OCI-M2 (cell line): ENCODE measurements at regions not wholly inside any gene's neighbourhood (a gene's known extent, or its start where the extent isn't known, plus 50 kb on each side); places are given as distances from the start of the nearest gene placed in this dataset.

Source experiments
- DNase-seq: peaks from one replicate; lab custom pipeline; 2025; ENCODE audit not compliant: unreplicated experiment; lab: John Stamatoyannopoulos, UW

DNA sequence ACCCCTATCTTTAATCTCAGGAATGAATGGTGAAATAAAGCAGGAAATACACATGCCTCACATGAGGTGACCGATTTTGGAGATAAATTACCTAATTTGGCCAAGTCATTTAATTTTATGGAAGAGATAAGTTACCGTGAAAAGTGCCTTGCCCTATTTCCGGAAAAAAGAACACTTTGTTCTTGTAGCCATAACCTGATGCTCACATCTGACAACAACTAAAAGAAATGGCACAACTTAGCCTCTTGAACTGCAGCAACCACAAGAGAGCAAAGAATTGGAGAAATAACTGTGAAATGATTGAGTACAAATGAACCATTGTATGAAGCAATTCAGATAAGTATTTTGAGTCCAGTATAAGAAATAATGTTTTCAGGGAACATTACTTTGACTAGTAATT, 628.1 kb upstream of the TYRP1 start:
- DNase-seq, result no peak

GRCh38 chr9:12065686-12066085, 627.5 kb upstream of the TYRP1 start:
- DNase-seq, result no peak

GRCh38 chr9:12066455-12067035, 626.6 kb upstream of the TYRP1 start:
- DNase-seq, result no peak

DNA sequence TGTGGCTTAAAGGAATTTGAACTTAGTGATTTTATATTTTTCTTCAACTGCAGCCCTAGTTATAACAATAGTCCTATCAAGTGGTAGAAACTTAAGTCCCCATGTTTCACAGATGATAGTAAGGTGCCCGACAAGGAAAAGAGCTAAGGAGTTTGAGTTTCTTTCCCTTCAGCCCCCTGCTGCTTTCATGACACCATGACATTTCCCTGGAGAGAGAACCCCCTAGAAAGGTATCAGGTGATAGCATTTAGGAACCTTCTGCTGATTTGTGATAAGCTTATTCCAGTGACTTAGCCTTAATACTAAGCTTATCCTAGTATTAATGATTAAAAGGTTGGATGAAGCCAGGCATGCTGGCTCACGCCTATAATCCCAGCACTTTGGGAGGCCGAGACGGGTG, 623.8 kb upstream of the TYRP1 start:
- no peak for DNase-seq

DNA sequence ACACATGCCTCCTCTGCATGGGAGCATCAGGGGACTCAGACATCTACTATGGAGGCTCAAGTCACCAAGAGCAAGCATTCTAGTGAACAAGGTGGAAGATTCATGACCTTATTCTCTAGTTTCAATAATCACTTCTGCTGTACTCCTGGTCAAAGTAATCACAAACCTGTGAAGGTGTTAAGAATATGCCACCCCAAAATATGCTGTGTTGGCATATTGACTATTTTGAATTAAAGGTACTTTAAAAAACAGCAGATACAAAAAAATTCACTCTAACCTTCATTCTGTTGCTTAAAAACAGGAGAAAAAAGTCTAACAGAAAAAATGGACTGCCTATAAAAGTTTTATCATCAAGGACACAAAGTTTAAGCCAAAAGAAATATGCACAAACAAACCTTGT, 607.8 kb upstream of the TYRP1 start:
- DNase-seq, result no peak

GRCh38 chr9:12091865-12092527, 601.2 kb upstream of the TYRP1 start:
- no peak for DNase-seq

DNA sequence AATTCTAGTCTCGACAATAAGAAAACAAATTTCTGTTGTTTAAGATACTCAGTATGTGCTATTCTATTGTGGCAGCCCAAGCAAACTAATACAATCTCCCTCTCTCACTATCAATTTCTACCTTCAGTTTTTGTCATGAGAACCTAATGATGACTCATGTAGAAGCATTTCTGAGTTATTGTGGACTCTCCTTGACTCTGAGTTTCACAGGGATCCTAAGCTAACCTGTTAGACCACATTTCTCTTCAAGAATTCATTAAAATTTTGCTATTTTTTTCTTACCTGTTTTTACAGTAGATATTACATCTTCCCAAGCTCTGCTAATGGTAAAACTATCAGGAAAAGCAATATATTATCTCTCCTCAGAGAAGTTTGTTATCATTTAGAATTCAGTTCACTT, 599.1 kb upstream of the TYRP1 start:
- no peak for DNase-seq

DNA sequence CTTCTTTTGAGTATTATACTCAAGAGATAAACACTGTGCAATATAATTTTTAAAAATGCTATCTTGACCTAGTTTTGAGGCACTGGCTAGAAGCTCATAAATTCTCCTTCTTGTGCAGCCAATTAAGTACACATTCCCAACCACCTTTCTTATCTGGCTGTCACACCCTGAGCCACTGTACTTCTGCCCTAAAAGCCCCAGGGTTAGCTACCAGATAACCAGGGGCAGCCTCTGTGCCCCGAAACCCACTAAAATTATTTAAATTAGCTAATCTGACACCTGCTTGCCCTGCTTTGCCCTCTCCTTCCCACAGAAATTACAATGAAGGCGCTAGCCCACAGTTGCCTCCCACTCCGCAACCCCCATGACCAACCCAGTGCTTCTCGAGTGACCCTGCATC, 597.3 kb upstream of the TYRP1 start:
- no peak for DNase-seq

DNA sequence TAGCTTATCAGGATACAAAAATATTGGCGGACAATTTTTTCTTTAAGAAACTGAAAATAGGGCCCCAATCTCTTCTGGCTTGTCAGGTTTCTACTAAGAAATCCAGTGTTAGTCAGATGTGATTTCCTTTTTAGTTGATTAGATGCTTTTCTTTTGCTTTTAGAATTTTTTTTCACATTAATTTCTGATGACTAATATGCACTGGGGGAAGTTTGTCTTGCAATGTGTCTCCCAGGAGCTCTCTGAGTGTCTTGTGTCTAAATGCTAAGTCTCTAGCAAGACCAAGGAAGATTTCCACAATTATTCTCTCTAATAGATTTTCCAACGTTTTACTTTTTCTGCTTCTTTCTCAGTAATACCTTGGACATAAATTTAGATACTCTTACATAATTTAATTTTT, 559.8 kb upstream of the TYRP1 start:
- DNase-seq, result no peak

GRCh38 chr9:12141422-12141821, 551.8 kb upstream of the TYRP1 start:
- no peak for DNase-seq

DNA sequence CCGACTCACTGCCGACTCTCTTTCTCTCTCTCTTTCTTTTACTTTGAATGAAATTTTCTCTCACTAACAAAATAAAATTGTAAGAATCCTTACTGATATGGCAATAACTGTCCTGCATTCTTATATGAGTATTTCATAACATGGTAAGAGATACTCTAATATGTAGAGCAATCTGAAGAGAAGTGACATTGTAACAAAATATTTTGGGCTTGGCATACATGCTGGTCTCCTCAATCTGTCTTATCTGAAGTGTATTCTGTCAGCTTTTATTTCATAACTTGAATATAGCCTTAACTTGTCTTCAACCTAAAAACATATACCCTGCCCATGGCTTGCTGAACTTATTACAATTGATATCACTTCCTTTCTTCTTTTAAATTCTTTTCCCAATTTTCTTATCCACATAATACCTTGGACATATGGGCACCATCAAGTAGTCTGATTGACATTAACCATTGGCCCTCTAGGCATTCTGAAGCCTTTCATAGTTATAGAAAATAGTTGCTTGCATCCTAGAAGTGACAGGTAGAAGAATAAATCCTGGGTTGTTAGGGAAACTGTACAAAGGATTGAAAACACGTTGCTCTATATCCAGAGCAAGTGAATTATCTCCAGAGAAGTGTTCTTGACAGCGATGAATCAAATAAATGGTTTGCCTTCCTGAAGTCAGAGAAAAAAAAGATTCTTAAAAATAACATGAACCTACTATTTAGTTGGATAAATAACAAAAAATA, 537.6 kb upstream of the TYRP1 start:
- DNase-seq, result no peak

DNA sequence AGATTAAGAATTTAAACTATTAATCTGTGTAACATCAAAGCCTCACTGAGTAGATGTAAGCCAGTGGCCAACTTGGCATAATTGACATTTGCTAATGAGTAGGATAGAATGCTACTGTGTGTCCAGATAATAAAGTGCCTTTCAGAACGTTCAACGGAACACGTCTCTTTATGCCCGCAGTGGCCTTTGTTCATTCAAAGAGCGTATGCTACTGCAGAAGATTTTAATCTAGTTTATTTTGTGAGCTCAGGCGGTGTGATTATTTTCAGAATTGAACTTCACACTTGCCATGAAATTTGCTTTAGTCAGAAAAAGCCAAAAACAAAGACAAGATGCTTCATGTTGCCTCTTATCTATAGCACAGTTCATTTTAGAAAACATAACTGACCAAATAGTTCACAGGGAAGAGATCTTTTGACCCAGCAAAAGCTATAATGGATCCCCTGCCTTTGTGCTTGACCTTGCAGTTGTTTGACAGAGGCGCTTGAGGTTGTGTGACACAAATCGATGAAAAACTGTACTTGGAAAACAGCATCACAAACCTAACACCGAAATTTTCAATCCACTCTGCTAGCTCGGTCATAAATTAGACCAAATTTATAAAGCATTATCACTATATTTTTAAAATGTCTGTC, 530.9 kb upstream of the TYRP1 start:
- no peak for DNase-seq

DNA sequence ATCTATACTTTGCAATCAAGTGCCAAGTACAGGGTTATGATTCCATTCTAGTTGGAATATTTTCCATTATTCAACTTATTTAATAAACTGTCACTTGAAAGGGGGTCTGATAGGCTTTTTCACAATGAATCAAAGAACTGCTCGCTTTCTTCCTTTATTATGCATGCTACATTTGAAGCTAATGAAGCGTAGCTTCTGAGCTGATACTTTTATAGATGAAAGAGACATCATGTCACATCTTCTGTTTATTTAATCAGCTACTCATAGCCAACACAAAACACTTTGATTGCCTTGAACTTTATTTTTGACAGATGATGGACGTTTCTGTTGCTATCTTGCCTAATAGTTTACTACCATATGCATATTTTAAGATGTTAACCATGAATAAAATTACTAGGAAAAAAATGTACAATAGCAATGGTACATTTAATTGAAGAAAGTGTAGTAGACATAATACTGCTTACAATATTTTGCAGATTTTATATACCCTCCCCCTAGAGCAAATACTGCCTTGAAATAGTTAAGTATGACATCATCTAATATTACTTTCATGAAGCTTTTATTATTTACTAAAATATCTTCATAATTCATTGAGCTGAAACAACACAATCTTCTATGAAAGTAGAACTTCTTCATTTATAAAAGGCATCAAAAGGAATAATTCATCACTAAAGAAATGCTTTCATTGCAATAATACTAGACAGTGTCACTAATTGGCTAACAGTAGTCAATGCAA, 529.3 kb upstream of the TYRP1 start:
- no peak for DNase-seq

- DNase-seq, result no peak
Observed at GRCh38 chr9:12166518-12166917, 526.7 kb upstream of the TYRP1 start.

DNA sequence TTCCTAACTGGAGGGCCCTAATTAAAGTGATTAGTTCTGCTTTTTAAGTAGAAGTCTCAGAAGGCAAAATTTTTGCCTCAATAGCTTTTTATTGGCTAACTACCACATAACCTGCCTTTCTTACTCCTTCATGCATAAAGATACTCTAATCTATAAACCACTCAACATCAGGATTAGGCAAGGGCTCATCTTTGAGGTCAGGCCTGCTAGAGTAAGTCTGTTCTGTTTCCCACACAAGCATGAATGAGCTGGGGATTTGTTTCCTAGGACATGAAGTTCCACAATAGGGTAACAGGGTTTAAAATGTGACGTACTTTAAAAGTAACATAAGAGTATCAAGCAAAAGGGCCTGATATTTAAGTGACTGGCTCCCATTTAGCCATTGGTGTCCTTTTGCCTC, 522.7 kb upstream of the TYRP1 start:
- no peak for DNase-seq

DNA sequence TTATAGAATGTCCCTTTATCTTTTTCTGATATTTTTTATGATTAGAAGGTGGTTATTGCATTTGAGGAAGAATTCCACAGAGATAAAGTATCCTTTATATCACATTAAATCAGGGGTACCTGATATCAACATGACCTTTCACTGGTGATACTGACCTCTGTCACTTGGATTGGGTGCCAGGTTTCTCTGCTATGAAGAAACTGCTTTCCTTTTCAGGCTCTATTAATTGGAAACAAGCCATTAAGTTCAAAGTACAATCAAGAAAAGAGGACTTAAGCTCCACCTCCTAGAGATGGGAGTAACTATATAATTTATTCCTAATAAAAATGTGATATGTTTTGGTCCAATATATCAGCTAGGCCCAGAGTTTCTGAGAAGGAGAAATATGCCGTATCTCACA, 514.6 kb upstream of the TYRP1 start:
- DNase-seq, result no peak

DNA sequence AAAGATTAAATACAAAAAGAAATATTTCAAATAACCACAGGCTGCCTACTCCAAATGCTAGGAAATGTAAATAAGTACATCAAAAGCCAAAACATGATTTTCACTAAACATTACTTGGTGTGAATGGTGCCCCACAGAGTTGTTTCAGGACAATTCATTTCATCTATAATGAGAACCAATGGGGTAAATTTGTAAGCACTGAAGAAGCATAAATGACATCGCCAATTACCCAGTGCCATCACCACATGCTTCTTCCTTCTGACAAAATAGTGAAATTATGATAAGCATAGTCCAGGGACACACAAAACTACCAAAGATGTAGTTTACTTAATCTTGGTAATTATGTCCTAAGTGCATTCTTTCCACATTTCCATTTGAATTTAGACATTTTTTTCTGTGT, 510.4 kb upstream of the TYRP1 start:
- DNase-seq, result no peak

DNA sequence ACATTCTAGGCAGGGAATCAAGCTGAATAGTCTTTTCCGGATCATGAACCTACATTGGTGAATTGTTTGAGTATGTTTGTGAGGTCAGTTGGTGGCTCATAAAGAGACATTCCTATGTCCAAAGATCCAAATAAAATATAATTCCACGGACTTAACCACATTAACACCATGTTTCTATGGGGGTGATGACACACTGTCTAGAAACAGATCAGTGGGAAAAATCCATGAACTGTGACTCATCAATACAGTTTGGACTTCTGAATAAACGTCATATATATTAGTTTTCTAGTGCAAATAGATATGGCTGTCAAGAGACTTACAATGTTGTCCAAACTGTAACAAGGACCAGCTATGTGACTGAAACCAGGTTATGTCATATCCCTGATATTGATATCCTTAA, 509.9 kb upstream of the TYRP1 start:
- no peak for DNase-seq

DNA sequence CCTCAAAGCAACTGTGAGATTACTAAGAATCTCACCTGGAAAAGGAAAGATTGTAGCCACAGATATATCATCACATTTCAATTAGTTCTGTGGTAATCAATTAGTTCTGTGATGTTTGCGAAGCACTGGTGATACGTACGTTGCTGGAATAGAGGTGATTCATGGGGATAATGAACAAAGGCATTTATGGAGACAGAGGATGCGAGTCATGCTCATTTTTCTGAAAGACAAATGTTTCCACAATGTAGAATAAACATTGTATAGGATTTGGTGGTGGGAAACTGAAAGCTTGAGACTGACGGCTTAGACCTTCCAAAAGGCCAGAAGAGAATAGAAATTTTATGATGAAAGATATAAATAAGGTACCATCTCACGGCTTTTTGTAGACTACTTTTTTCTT, 507.3 kb upstream of the TYRP1 start:
- DNase-seq, result no peak

DNA sequence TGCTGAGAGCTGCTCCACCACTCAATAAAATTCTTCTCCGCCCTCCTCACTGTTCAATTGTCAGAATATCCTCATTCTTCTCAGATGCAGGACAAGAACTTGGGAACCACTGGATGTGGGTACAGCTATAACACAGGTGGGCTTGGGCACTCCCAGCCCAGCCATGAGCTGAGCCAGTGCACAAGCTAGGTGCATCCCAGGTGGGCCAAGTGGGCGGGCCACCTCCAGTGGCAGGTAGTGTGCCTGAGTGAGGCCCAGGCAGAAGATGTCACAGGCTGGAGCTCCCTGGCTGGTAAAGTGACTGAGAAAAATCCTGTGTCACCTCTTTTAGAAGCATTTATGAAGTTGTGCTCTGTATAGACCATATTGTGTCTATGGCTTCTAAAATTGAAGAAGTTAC, 501.6 kb upstream of the TYRP1 start:
- no peak for DNase-seq

- no peak for DNase-seq
Observed at GRCh38 chr9:12194731-12195130, 498.5 kb upstream of the TYRP1 start.
